GM21447 (cell line): ENCODE measurements at regions not wholly inside any gene's neighbourhood (a gene's known extent, or its start where the extent isn't known, plus 50 kb on each side); places are given as distances from the start of the nearest gene placed in this dataset.

ENCODE experiments used
- ATAC-seq: cut with Tn5 transposase; IDR thresholded peaks from one replicate; pipeline ENCODE4 v1.9.1; 2021; ENCODE audit not compliant: unreplicated experiment

GRCh38 chr13:100817928-100818327 is 143.3 kb upstream of the TMTC4 start:
- no peak for ATAC-seq

- ATAC-seq, result no peak
Measured at GRCh38 chr13:100815476-100816046, 141.0 kb upstream of the TMTC4 start.

GRCh38 chr13:100812982-100813584 is 138.5 kb upstream of the TMTC4 start:
- ATAC-seq, result no peak

GRCh38 chr13:100811928-100812327 is 137.3 kb upstream of the TMTC4 start:
- no peak for ATAC-seq

- no peak for ATAC-seq
Measured at GRCh38 chr13:100811024-100811865, 136.7 kb upstream of the TMTC4 start.

GRCh38 chr13:100810481-100810880 is 135.9 kb upstream of the TMTC4 start:
- no peak for ATAC-seq

GRCh38 chr13:100809856-100810255 is 135.3 kb upstream of the TMTC4 start:
- no peak for ATAC-seq

- no peak for ATAC-seq
Measured at GRCh38 chr13:100809129-100809390, 134.5 kb upstream of the TMTC4 start.

GRCh38 chr13:100808330-100809128 is 133.9 kb upstream of the TMTC4 start:
- no peak for ATAC-seq

GRCh38 chr13:100803091-100803490 is 128.5 kb upstream of the TMTC4 start:
- no peak for ATAC-seq

- no peak for ATAC-seq
Measured at GRCh38 chr13:100800283-100800875, 125.8 kb upstream of the TMTC4 start.

- no peak for ATAC-seq
Measured at GRCh38 chr13:100798739-100799361, 124.3 kb upstream of the TMTC4 start.

GRCh38 chr13:100797921-100798320 is 123.3 kb upstream of the TMTC4 start:
- no peak for ATAC-seq

GRCh38 chr13:100796463-100796862 is 121.9 kb upstream of the TMTC4 start:
- ATAC-seq, result no peak

- ATAC-seq, result no peak
Measured at GRCh38 chr13:100794575-100794974, 120.0 kb upstream of the TMTC4 start.

- no peak for ATAC-seq
Measured at GRCh38 chr13:100790405-100790804, 115.8 kb upstream of the TMTC4 start.

- peak; percentile 80 for ATAC-seq
Measured at GRCh38 chr13:100789968-100790367, 115.4 kb upstream of the TMTC4 start.

GRCh38 chr13:100789481-100789880 is 114.9 kb upstream of the TMTC4 start:
- ATAC-seq, result no peak

- ATAC-seq, result no peak
Measured at GRCh38 chr13:100789025-100789424, 114.4 kb upstream of the TMTC4 start.

- no peak for ATAC-seq
Measured at GRCh38 chr13:100788540-100788939, 113.9 kb upstream of the TMTC4 start.

GRCh38 chr13:100787899-100788298 is 113.3 kb upstream of the TMTC4 start:
- ATAC-seq, result no peak
